Upper lobe of left lung (tissue), 6 donors: ENCODE measurements at regions not wholly inside any gene's neighbourhood (a gene's known extent, or its start where the extent isn't known, plus 50 kb on each side); places are given as distances from the start of the nearest gene placed in this dataset.
A peak's percentile ranks its signal among the peaks of the same experiment; 100 is the strongest.

Experiments
- ATAC-seq, 2 donors: fragments of 200-7000 bp; cut with Tn5 transposase; one replicate each; pipeline ENCODE4 v1.9.1; 2022; ENCODE audit warnings: mild to moderate bottlenecking in 2 of 2, moderate library complexity in 2 of 2; ENCODE audit not compliant: low FRiP score in 2 of 2
- DNase-seq, 2 donors: peaks; one replicate each; pipeline ENCODE4 v3.0.0-alpha.2; 2019 to 2020
- H3K27ac ChIP-seq, 4 donors: fragments of 200-600 bp; sonication (generic); one replicate each; pipeline ENCODE4 v1.5.1; 2016 to 2019
- H3K27me3 ChIP-seq, 4 donors: fragments of 200-600 bp; sonication (generic); one replicate each; pipeline ENCODE4 v1.5.1; 2017 to 2019
- H3K36me3 ChIP-seq, 4 donors: fragments of 200-600 bp; sonication (generic); one replicate each; pipeline ENCODE4 v1.5.1; 2016 to 2019
- H3K4me1 ChIP-seq, 4 donors: fragments of 200-600 bp; sonication (generic); one replicate each; pipeline ENCODE4 v1.5.1; 2018 to 2019
- H3K4me3 ChIP-seq, 4 donors: fragments of 200-600 bp; sonication (generic); one replicate each; pipeline ENCODE4 v1.5.1; 2017 to 2019; ENCODE audit warnings: mild to moderate bottlenecking in 2 of 4, moderate library complexity in 1 of 4
- H3K9me3 ChIP-seq, 4 donors: fragments of 200-600 bp; sonication (generic); one replicate each; pipeline ENCODE4 v1.5.1; 2018 to 2019
- EP300 ChIP-seq, 4 donors: sonication (generic); formaldehyde crosslinking; IDR thresholded peaks; one replicate each; pipeline ENCODE4 v1.5.1; 2017; ENCODE audit warnings: antibody characterized with exemption in 4 of 4, control low read depth in 2 of 4
- POLR2A ChIP-seq, 4 donors: fragments of 450-650 bp; IDR thresholded peaks; one replicate each; pipeline ENCODE4 v1.5.1; 2016 to 2017; ENCODE audit warnings: antibody characterized with exemption in 4 of 4, mild to moderate bottlenecking in 2 of 4
- POLR2AphosphoS5 ChIP-seq, 2 donors: sonication (generic); formaldehyde crosslinking; IDR thresholded peaks; one replicate each; pipeline ENCODE4 v1.5.1; 2017; ENCODE audit warnings: antibody characterized with exemption in 2 of 2
- WGBS, 2 donors: methylation state at CpG; one replicate each; pipeline ENCODE4 v1.1.5; 2017 to 2018; 5-methylcytosine and 5-hydroxymethylcytosine counted together
- TF ChIP-seq, protein P1 (sequence below), 6 experiments: fragments of 450-650 bp in 4 of 6; fragments of 200-600 bp in 2 of 6; sonication (generic) in 2 of 6; IDR thresholded peaks; one replicate each; pipeline ENCODE4 v1.5.1; 2016 to 2019; ENCODE audit warnings: antibody characterized with exemption in 6 of 6
- donor health status: DM: no; HTN: no; CAD: no; lungs with moderate emphysema.
- donor health status: DM: no; HTN: yes; CAD: no; lungs with severe emphysema.

DNA sequence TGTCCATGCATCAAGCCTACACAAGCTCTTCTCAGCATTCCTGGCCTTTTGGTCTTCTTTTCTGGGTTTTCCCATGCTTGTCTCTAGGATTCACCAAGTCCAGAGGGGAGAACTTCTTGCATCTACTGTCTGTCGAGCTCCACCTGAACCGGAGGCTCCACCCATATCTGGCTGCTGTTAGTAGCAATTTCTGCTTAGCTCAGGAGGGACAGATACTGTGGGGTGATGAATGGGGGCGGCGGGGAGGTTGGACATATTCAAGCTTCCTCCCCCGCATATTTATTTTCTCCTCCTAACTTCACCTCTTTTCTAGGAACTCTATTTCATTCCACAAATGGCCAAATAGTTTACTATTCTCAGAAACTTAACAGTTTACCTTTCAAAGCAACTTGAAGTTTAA is 163.5 kb downstream of the PTH2R start:
- no peak for ATAC-seq
- H3K9me3 ChIP-seq, result no peaks in the 10 kb centered on the region
- H3K36me3 ChIP-seq, result no peaks in the 10 kb centered on the region
- no peak for DNase-seq
- TF ChIP-seq POLR2A (IDR thresholded peaks at IDR 0.05) (no peak), POLR2AphosphoS5 (IDR thresholded peaks at IDR 0.05) (no peak), EP300 (IDR thresholded peaks at IDR 0.05) (no peak)
- TF ChIP-seq, protein P1, sequence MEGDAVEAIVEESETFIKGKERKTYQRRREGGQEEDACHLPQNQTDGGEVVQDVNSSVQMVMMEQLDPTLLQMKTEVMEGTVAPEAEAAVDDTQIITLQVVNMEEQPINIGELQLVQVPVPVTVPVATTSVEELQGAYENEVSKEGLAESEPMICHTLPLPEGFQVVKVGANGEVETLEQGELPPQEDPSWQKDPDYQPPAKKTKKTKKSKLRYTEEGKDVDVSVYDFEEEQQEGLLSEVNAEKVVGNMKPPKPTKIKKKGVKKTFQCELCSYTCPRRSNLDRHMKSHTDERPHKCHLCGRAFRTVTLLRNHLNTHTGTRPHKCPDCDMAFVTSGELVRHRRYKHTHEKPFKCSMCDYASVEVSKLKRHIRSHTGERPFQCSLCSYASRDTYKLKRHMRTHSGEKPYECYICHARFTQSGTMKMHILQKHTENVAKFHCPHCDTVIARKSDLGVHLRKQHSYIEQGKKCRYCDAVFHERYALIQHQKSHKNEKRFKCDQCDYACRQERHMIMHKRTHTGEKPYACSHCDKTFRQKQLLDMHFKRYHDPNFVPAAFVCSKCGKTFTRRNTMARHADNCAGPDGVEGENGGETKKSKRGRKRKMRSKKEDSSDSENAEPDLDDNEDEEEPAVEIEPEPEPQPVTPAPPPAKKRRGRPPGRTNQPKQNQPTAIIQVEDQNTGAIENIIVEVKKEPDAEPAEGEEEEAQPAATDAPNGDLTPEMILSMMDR (IDR thresholded peaks at IDR 0.05), result no peak
- H3K27ac ChIP-seq, result no peak overlapping the region
- 89% methylated on average over 5 of the region's 5 CpGs for WGBS, 2 donors
- no peaks in the 10 kb centered on the region for H3K4me1 ChIP-seq
- no peaks in the 10 kb centered on the region for H3K27me3 ChIP-seq
- H3K4me3 ChIP-seq, result no peak overlapping the region

DNA sequence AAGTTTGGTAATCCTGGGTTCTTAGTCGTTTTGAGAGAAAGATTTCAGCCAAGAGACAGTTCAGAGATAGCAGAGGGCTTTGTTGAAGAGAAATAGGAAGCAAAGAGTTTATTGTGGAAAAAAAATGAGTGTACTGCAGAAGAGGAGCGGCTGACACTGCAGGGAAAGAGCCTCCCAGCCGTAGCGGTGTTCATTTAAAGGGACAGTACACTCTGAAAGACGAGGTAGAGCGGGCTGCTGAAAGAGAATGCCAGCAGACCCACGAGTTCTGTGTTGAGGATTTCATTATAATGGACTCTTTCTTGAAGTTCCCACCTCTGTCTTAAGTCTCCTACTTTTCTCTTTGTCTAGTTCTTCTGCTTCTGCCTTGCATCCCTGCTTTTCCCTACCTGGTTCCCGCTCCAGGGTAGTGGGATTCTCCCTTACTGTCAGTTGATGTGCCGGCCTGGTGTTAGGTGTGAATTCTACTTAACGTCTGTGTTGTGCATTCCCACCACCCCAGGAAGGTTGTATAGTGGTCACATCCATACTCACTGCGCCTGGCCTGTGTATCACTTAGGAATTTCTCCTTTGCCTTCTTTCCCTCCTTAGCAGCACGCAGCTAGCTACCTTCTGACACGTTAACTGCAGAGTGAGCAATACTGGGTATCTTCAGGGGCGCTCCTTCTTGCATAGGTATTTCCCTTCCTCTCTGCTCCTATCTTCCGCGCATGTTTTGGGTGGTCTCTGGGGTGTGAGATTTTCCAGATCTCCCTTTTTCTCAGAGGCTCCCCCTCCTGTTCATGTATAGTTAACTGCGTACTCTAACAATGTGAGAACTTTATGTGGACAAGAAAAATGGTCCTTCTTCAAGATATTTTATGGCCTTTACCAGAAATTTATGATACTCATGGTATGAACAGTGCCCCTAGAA is 164.5 kb downstream of the PTH2R start:
- TF ChIP-seq, protein P1 (IDR thresholded peaks at IDR 0.05), result no peak
- TF ChIP-seq POLR2AphosphoS5 (IDR thresholded peaks at IDR 0.05), result no peak
- no peaks in the 10 kb centered on the region for H3K4me1 ChIP-seq
- 57 to 60% methylated on average over 17 of the region's 17 CpGs for WGBS, 2 donors
- H3K27me3 ChIP-seq, result no peaks in the 10 kb centered on the region
- H3K36me3 ChIP-seq, result no peaks in the 10 kb centered on the region
- H3K4me3 ChIP-seq, result no peak overlapping the region
- no peak overlapping the region for H3K27ac ChIP-seq
- no peaks in the 10 kb centered on the region for H3K9me3 ChIP-seq
- no peak for DNase-seq
- peak in 1 of 2 donors; percentile 53 for ATAC-seq

DNA sequence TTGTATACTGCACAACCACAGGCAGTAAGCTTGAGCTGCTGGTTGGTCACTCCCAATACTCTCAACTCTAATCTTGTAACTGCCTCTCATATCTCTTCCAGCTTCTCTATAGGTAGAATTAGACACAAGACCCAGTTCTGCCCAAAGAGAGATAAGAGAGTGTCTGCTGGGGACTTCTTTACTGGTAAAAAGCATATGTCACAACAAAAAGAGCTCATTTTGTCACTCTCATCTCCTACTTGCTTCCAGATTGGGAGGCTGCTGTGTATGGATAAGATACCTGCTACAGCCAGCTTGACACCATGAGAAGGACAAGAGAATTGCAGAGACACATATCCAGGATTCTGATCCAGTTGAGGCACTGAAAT is 165.2 kb downstream of the PTH2R start:
- no peak for ATAC-seq

DNA sequence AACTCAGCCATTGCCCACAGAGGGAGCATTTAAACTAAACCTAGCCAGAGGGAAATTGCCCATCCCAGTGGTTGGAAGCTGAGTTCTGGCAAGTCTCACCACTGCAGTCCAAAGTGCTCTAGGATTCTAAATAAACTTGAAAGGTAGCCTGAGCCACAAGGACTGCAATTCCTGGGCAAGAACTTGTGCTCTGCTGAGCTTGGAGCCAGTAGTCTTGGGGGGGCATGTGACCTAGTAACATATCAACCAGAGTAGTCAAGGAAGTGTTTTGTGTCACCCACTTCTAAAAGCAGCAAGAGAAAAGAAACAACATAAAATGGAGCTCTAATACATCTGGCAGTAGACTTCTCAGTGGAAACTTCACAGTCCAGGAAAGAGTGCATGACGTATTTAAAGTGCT is 167.0 kb downstream of the PTH2R start:
- H3K27me3 ChIP-seq, result no peaks in the 10 kb centered on the region
- ATAC-seq (no peak), DNase-seq (no peak)
- 58 to 77% methylated on average over 1 of the region's 1 CpG for WGBS, 2 donors
- no peaks in the 10 kb centered on the region for H3K36me3 ChIP-seq
- H3K9me3 ChIP-seq, result peaks cover 0 to 4% (median 0%) of the 10 kb centered on the region in 4 donors
- no peaks in the 10 kb centered on the region for H3K4me1 ChIP-seq
- no peak overlapping the region for H3K4me3 ChIP-seq
- TF ChIP-seq POLR2A (IDR thresholded peaks at IDR 0.05) (no peak), EP300 (IDR thresholded peaks at IDR 0.05) (no peak), POLR2AphosphoS5 (IDR thresholded peaks at IDR 0.05) (no peak)
- TF ChIP-seq, protein P1 (IDR thresholded peaks at IDR 0.05), result no peak
- H3K27ac ChIP-seq, result no peak overlapping the region

More for the DNA sequence above, 165.2 kb downstream of the PTH2R start:
- H3K27ac ChIP-seq, result no peak overlapping the region
- H3K27me3 ChIP-seq, result no peaks in the 10 kb centered on the region
- no peaks in the 10 kb centered on the region for H3K4me1 ChIP-seq
- no peaks in the 10 kb centered on the region for H3K36me3 ChIP-seq
- no peaks in the 10 kb centered on the region for H3K9me3 ChIP-seq
- no peak overlapping the region for H3K4me3 ChIP-seq
- no peak for TF ChIP-seq EP300 (IDR thresholded peaks at IDR 0.05)
- no peak for TF ChIP-seq POLR2AphosphoS5 (IDR thresholded peaks at IDR 0.05)
- TF ChIP-seq POLR2A (IDR thresholded peaks at IDR 0.05), result no peak
- TF ChIP-seq, protein P1 (IDR thresholded peaks at IDR 0.05), result no peak
- DNase-seq, result no peak

DNA sequence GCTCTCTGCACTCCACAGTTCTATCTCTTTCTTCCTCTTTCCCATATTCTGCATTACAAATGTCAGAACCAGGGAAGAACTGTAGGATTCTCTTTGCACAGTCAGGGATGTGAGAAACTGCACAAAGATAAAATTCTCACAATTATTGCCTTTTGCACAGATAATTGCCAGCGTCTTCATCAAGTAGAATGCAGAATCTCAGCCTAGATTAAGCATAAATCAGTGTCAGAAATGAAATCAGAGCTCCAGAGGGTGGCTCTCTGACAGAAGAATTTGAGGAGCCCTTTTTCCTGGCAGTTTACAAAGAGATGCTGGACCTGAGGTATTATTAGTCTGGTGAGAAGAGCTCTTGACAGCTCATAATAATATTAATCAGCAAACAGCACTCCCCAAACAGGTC is 173.1 kb downstream of the PTH2R start:
- H3K36me3 ChIP-seq, result no peaks in the 10 kb centered on the region
- H3K4me1 ChIP-seq, result no peaks in the 10 kb centered on the region
- H3K4me3 ChIP-seq, result no peak overlapping the region
- TF ChIP-seq POLR2AphosphoS5 (IDR thresholded peaks at IDR 0.05) (no peak), POLR2A (IDR thresholded peaks at IDR 0.05) (no peak), EP300 (IDR thresholded peaks at IDR 0.05) (no peak)
- TF ChIP-seq, protein P1 (IDR thresholded peaks at IDR 0.05), result no peak
- no peak overlapping the region for H3K27ac ChIP-seq
- ATAC-seq, result no peak
- 58 to 72% methylated on average over 1 of the region's 1 CpG for WGBS, 2 donors
- no peak for DNase-seq
- H3K27me3 ChIP-seq, result no peaks in the 10 kb centered on the region
- H3K9me3 ChIP-seq, result peaks cover 0 to 4% (median 0%) of the 10 kb centered on the region in 4 donors
